Adipocyte (in vitro differentiated cells): ENCODE measurements at regions not wholly inside any gene's neighbourhood (a gene's known extent, or its start where the extent isn't known, plus 50 kb on each side); places are given as distances from the start of the nearest gene placed in this dataset.

Experiments used
- DNase-seq: peaks from one replicate; pipeline ENCODE4 v3.0.0-alpha.2; 2015; ENCODE audit warnings: low read depth
- H3K27me3 ChIP-seq: replicated peaks from 2 replicates; pipeline ENCODE4 v1.7.0; 2013; ENCODE audit warnings: mild to moderate bottlenecking, low read length, moderate library complexity; ENCODE audit not compliant: control insufficient read depth, insufficient read depth
- H3K36me3 ChIP-seq: 2 replicates; pipeline ENCODE4 v1.7.0; 2013; ENCODE audit warnings: low read length, mild to moderate bottlenecking, moderate library complexity; ENCODE audit not compliant: control insufficient read depth, insufficient read depth, severe bottlenecking
- H3K4me1 ChIP-seq: 2 replicates; pipeline ENCODE4 v1.7.0; 2013; ENCODE audit warnings: mild to moderate bottlenecking, low read length, moderate library complexity; ENCODE audit not compliant: control insufficient read depth, insufficient read depth
- H3K4me3 ChIP-seq: 2 replicates; pipeline ENCODE4 v1.7.0; 2013; ENCODE audit warnings: mild to moderate bottlenecking, low read length, moderate library complexity
- H3K9ac ChIP-seq: 2 replicates; pipeline ENCODE4 v1.7.0; 2013; ENCODE audit warnings: mild to moderate bottlenecking, low read length, moderate library complexity
- H3K9me3 ChIP-seq: 2 replicates; pipeline ENCODE4 v1.7.0; 2013; ENCODE audit warnings: mild to moderate bottlenecking, low read length, moderate library complexity; ENCODE audit not compliant: control insufficient read depth

DNA sequence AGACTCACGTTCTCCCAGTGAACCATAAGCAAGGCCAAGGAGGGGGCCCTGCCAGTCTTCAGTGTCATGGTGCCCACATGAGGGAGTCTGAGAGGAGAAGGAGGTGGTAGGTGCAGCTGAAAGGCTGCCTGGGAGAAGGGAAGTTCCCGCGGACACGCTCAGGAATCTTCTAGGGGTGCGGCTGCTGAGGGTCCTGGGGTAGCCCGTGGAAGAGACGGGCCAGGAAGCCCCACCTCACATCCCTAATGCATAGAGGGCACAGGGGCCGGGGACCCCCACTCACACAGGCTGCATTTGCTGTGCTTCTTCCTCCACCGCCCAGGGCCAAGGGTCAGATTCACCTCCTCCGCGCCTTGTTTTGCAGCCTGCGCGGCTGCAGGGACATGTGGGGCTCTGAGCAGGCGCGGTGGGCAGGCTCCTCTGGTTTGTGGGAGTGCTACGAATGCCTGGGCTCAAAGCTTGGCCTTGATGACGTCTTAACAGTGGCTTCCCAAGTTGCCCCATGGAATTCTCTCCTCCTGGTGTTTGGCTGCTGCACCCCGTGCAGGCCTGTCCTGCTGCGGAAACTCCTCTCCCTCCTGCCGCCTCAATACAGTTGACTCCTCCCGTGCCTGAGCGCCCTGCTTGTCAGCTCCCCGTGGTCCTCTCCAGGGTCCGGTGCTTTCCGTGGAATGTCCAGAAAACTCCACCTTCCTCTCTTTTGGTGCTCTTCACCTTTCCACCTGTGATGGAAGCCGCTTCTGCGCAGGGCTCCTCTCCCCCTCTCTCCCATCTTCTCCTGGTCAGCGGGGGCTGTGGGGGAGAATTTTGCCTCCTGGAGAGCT is 95.7 kb downstream of the VAPA start:
- H3K36me3 ChIP-seq: no peaks in the 10 kb centered on the region
- H3K9ac ChIP-seq: peak overlapping the region; percentile 79
- H3K9me3 ChIP-seq: no peaks in the 10 kb centered on the region
- H3K4me3 ChIP-seq: no peak overlapping the region
- DNase-seq: no peak
- peaks cover 25% of the 10 kb centered on the region for H3K4me1 ChIP-seq
- H3K27me3 ChIP-seq: no peaks in the 10 kb centered on the region

DNA sequence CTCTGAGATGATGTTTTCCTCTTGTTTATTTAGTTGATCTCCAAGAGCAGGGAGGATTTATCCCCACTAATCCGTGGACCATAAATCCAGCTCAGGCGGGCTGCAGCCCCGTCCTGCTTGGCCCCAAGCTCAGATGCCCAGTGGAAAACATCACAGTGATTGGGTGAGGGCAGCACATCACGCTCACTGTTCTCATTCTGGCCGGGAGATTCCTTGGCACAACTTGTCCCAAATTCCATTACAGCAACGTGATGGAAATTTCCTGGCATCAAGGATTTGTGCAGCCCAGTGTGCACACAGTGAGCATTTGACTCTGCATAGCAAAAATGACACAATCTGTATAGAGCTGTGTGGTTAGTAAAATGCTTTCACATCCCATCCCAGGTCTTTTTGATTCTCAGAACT is 96.8 kb downstream of the VAPA start:
- DNase-seq: peak; percentile 97
- Histone ChIP-seq H3K27me3 (no peaks in the 10 kb centered on the region), H3K4me3 (peak overlapping the region; percentile 10), H3K9ac (peak overlapping the region; percentile 79), H3K9me3 (no peaks in the 10 kb centered on the region), H3K36me3 (no peaks in the 10 kb centered on the region), H3K4me1 (peaks cover 34% of the 10 kb centered on the region)

DNA sequence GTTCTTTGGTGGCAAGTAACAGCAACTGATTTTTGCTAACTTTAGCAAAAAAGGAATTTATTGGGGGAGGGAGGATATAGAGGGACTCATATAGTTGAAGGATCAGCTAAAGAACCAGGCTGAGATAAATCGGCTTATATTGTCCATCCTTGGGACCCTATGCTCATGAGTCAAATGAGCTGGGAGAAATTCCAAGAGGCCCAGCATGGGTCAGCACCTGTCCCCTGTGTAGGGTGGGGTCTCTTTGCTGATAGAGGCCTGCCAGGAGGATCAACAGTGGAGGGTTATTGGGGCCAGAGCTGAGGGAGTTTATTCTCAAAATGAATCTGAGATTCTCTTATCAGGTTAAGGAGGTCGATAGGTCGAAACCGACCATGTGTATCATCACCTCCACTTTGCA is 97.2 kb downstream of the VAPA start:
- peak overlapping the region; percentile 3 for H3K4me3 ChIP-seq
- no peaks in the 10 kb centered on the region for H3K36me3 ChIP-seq
- H3K9me3 ChIP-seq: no peaks in the 10 kb centered on the region
- DNase-seq: no peak
- peaks cover 39% of the 10 kb centered on the region for H3K4me1 ChIP-seq
- H3K27me3 ChIP-seq: no peaks in the 10 kb centered on the region
- peak overlapping the region; percentile 77 for H3K9ac ChIP-seq

DNA sequence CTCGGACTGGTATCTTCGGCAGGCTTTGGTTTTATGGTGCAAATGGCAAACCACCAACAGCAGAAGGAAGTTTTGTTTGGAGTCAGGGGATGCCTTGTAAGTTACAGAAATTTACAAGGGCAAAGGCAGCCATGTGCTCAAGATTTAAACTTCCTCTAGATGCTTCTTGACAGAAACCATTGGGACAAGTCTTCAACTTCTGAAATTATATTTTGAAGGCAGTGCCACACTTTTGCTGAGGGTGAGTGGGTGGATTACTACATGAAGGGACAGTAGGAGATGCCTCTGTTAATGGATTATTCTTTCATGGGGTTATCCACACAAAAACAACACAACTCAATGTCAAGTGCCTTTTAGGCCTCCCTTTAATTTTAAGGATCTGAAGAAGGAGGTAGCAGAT is 97.9 kb downstream of the VAPA start:
- H3K9ac ChIP-seq: peak overlapping the region; percentile 77
- H3K36me3 ChIP-seq: no peaks in the 10 kb centered on the region
- H3K9me3 ChIP-seq: no peaks in the 10 kb centered on the region
- no peaks in the 10 kb centered on the region for H3K27me3 ChIP-seq
- H3K4me3 ChIP-seq: no peak overlapping the region
- DNase-seq: no peak
- peaks cover 41% of the 10 kb centered on the region for H3K4me1 ChIP-seq

DNA sequence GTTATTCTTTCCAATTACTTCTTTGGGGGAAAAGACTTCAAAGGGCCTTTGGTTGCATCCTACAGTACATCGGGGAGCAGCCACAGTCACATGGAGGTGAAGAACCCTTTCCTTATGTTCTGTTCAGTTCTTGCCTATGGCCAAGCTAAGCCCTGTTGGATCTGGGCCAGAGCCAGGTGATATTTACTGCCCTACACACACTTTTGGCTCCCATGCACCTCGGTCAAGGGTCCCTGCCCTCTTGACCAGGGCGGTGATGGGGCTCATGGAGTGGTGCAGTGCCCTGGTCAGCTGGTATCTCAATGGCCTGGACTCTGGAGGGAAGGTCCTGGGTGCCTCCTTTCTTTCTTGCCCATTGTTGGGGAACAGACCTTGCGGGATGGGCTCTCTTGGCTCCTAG is 98.7 kb downstream of the VAPA start:
- DNase-seq: no peak
- Histone ChIP-seq H3K27me3 (no peaks in the 10 kb centered on the region), H3K4me1 (peaks cover 47% of the 10 kb centered on the region), H3K9me3 (no peaks in the 10 kb centered on the region), H3K4me3 (no peak overlapping the region), H3K36me3 (no peaks in the 10 kb centered on the region), H3K9ac (no peak overlapping the region)

DNA sequence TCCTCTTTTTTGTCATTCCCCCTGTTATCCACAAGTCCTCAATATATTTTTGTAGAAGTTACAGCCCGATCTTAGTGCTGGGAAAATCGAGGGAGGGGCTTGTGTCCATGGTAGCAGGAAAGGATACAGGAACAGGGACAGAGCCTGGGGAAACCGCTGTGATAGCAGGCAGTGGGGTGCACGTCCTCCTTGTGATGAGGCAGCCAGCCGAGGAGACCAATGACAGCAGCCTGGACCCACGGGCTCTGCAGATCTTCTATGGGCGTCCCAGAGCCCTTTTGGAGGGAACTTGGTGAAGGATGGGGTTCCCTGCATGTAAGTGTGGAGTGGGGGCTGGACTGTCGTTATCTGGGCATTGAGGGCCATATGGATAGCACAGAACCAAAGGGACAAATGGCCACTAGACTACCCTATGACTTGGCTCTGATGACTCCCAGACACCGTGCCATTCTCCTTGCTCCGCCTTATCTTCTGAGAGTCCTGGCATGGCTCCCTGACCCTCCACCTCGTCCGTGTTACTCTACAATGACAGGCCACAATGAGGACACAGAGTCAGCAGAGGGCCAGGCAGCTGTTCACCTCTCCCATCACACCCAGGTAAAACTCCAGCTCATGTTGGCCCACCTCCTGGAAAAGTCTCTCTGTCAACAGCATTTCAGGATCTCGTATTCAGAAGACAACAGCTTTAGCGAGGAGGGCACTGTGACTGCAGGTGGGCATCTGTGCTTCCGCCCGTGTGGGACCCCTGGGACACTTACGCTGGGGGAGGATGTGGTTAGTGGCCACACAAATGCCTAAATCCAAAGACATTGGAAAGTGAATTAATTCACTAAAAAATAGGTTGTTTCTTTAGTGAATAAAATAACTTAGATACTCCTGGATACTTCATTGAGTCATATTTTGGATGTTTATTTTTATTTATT is 100.1 kb downstream of the VAPA start:
- Histone ChIP-seq H3K9me3 (no peaks in the 10 kb centered on the region), H3K36me3 (no peaks in the 10 kb centered on the region), H3K9ac (no peak overlapping the region), H3K4me3 (no peak overlapping the region), H3K4me1 (peaks cover 47% of the 10 kb centered on the region), H3K27me3 (no peaks in the 10 kb centered on the region)
- no peak for DNase-seq

DNA sequence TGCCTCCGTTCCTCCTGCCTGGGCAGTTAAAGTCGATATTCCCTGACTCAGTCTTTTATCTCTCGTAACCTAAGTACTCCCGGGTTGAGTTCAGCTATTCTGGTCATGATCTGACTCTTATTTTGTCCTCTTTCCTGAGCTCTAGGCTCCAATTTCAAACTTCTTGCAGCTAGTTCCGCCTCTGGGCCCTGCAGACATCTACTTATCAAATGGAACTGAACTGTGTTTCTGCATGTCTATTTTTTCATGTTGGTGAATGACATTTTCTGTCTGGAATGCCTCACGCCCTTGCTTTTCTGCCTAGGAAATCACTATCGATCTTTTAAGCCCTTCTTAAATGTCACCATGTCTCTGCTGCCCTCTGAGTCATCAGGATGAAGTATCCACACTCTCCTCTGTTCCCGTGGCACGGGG is 101.5 kb downstream of the VAPA start:
- Histone ChIP-seq H3K4me3 (no peak overlapping the region), H3K4me1 (peaks cover 46% of the 10 kb centered on the region), H3K9ac (peak overlapping the region; percentile 81), H3K27me3 (no peaks in the 10 kb centered on the region), H3K9me3 (no peaks in the 10 kb centered on the region), H3K36me3 (no peaks in the 10 kb centered on the region)
- peak; percentile 47 for DNase-seq

DNA sequence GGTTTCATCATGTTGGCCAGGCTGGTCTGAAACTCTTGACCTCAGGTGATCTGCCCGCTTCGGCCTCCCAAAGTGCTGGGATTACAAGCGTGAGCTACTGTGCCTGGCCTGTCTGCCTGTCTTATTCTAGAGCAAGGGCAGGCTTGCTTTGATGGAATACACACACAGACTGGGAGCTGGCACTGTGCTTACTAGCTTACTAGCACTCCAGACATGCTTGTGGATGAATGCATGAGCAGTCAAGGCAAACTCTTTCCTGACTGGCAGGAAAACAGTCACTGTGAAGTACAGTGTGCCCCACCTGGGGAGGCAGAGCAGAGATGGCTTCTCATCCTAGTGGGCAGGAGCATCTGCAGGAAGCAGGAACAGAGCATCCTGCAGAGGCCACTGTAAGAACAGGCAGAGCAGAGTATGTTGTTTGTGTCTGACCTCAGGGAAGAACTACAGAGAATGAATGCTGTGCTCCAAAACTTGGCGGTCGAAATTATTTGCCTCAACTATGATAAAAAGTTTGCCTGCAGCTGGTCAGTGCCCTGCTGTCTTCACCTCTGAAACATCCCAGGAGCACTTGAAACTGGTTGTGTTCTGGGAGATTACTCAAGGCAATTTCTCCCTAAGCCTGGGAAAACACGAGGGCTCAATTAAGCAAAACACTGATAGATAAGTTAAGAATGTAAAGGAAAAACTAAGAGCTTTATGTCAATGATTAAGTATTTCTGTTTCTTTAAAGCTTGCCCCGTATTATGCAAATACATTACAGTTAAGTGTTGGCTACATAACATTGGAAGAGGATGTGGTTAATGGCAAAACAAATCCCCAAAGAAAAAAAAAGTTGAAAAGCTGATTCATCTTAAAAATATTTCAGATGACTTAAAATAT is 102.4 kb downstream of the VAPA start:
- Histone ChIP-seq H3K9me3 (no peaks in the 10 kb centered on the region), H3K36me3 (no peaks in the 10 kb centered on the region), H3K4me1 (peaks cover 42% of the 10 kb centered on the region), H3K27me3 (no peaks in the 10 kb centered on the region), H3K9ac (peak overlapping the region; percentile 81), H3K4me3 (no peak overlapping the region)
- DNase-seq: peak; percentile 82

DNA sequence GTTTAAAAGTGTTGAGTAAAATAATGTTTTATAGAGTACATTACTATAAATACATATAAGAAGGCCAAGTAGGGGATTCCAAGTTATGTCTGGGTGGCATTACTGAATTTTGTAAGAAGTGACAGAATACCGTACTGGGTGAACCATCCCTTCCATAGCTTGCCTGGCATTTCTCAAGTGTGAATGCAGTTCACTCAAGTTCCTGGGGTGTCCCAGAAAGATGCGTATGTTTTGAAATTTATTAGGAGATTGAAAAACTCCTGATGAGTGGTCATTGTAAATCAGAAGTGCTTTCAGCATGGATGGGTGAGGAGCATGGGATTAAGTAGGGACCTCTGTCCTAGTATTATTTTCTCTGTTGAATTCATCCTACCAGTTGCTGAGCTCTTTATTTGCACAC is 103.2 kb downstream of the VAPA start:
- Histone ChIP-seq H3K36me3 (no peaks in the 10 kb centered on the region), H3K4me3 (no peak overlapping the region), H3K4me1 (peaks cover 37% of the 10 kb centered on the region), H3K27me3 (no peaks in the 10 kb centered on the region), H3K9me3 (no peaks in the 10 kb centered on the region), H3K9ac (peak overlapping the region; percentile 81)
- DNase-seq: no peak

DNA sequence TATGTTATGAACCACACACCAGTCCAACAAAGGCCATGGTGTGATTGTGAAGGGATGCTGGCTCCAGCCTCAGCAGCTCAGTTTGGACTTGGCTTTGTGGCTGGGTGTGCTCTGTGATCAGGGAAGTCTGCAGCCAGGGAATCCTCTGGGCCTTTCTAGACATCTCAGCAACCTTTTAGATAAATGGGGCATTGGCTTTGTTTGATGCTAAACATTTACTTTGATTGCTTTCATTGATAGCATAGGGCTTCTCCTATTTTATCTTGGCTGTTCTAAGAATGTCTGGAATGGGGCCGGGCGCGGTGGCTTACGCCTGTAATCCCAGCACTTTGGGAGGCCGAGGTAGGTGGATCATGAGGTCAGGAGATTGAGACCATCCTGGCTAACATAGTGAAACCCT is 104.5 kb downstream of the VAPA start:
- Histone ChIP-seq H3K9me3 (peaks cover 7% of the 10 kb centered on the region), H3K4me3 (no peak overlapping the region), H3K27me3 (no peaks in the 10 kb centered on the region), H3K4me1 (peaks cover 37% of the 10 kb centered on the region), H3K36me3 (no peaks in the 10 kb centered on the region), H3K9ac (no peak overlapping the region)
- no peak for DNase-seq

DNA sequence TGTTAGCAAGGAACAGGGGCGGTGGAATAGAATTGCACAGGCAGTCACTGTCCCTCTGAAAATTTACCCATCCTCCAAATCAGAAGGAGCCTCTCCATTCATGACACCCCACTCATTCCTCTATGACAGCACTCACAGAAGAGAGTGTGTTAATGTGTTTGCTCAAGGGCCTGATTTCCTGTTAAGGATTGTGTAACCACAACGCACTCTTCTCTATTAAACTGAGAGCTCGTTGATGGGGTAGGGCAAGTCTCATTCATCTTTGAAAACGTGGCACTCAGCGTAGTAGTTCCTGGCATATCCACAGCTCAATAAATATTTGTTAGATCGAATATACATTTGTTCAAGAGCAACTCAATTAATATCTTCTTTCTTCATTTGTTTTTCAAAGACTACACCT is 106.4 kb downstream of the VAPA start:
- no peak for DNase-seq
- Histone ChIP-seq H3K27me3 (no peaks in the 10 kb centered on the region), H3K4me1 (peaks cover 32% of the 10 kb centered on the region), H3K4me3 (no peak overlapping the region), H3K9me3 (peaks cover 7% of the 10 kb centered on the region), H3K9ac (no peak overlapping the region), H3K36me3 (no peaks in the 10 kb centered on the region)
